ENCODE measurements at regions not wholly inside any gene's neighbourhood (a gene's known extent, or its start where the extent isn't known, plus 50 kb on each side); places are given as distances from the start of the nearest gene placed in this dataset.

DNA sequence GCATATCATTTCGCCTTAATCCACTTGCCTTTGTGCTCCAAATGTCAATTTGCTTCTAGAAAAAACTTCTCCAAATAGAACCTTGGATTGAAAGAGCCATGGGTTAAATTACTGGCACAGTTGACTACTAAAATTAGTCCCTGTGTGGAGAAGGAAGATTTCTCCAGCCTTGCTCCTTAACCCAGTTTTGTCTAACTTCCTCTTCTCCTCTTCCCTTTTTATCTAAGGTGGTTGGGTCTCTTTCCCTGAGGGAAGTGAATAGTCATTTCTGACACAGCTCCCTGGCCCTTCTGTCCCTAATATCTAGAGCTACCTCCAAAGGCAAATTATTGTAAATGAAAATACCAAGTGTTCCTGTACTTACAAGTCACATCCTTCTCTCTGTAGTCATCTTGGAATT lies 527.9 kb upstream of the TBL1XR1 start:
- TF ChIP-seq, protein P1, sequence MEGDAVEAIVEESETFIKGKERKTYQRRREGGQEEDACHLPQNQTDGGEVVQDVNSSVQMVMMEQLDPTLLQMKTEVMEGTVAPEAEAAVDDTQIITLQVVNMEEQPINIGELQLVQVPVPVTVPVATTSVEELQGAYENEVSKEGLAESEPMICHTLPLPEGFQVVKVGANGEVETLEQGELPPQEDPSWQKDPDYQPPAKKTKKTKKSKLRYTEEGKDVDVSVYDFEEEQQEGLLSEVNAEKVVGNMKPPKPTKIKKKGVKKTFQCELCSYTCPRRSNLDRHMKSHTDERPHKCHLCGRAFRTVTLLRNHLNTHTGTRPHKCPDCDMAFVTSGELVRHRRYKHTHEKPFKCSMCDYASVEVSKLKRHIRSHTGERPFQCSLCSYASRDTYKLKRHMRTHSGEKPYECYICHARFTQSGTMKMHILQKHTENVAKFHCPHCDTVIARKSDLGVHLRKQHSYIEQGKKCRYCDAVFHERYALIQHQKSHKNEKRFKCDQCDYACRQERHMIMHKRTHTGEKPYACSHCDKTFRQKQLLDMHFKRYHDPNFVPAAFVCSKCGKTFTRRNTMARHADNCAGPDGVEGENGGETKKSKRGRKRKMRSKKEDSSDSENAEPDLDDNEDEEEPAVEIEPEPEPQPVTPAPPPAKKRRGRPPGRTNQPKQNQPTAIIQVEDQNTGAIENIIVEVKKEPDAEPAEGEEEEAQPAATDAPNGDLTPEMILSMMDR (IDR thresholded peaks at IDR 0.05; ENCODE audit: insufficient read depth, low read length, missing control alignments), result no peak
- ChIA-PET POLR2A (no interaction called here), CTCF (no interaction called here)
- no peak for DNase-seq (ENCODE audit: low read depth, low spot score)
- no peak overlapping the region for H3K4me3 ChIP-seq (ENCODE audit: low read depth, low read length)

DNA sequence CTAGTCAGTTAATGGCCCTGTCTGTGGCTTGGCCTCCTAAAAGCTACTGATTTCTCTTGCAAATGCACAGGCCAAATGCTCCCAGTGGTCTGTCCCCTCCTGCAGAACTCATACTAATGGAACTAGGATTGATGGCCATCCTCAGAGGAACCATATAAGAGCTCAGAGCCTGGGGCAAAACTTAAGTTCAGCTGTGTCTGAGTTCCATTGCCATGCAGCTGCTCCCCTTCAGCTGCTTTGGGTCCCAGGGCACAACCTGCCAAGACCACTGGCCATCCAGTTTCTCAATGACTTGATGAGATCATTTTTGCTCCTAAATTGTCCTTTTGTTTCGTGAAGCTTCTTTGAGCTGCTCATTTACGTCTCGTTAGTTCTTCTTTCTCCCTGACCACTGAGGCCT lies 529.5 kb upstream of the TBL1XR1 start:
- POLR2A ChIA-PET, result no interaction called here
- CTCF ChIA-PET, result no interaction called here
- DNase-seq (ENCODE audit: low read depth, low spot score), result no peak
- TF ChIP-seq, protein P1 (IDR thresholded peaks at IDR 0.05; ENCODE audit: insufficient read depth, low read length, missing control alignments), result no peak
- H3K4me3 ChIP-seq (ENCODE audit: low read depth, low read length), result no peak overlapping the region

- POLR2A ChIA-PET, result no interaction called here
- no peak for DNase-seq (ENCODE audit: low read depth, low spot score)
- TF ChIP-seq, protein P1 (IDR thresholded peaks at IDR 0.05; ENCODE audit: insufficient read depth, low read length, missing control alignments), result no peak
- CTCF ChIA-PET, result interaction anchor here (1.4 kb wide), 1 partner anchor 656 kb away, joined by 3 read pairs; no protein-coding TSS in a partner anchor
- no peak overlapping the region for H3K4me3 ChIP-seq (ENCODE audit: low read depth, low read length)
Measured at GRCh38 chr3:177729956-177730681, 532.8 kb upstream of the TBL1XR1 start.

DNA sequence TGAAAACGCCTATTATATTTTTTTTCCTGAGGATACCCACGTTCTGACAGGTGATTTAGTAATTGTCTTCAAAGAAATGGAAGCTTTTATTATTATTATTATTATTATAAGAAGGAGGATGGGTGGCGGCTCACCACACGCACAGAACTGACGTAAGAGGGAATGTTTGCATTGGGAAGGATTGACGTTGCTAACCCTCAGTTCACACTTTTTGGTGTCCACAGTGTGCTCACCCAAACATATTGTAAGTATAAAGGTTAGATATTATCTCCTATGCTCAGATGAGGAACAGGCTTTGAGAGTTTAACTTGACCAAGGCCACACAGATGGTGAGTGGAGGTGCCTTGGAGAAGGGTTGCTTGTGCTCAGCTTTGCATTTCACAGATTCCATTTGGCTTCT lies 533.5 kb upstream of the TBL1XR1 start:
- POLR2A ChIA-PET, result interaction anchor here (1.5 kb wide), 1 partner anchor 141 kb away, joined by 4 read pairs; no protein-coding TSS in a partner anchor

GRCh38 chr3:177731644-177732268 lies 534.5 kb upstream of the TBL1XR1 start:
- DNase-seq (ENCODE audit: low read depth, low spot score), result peak; percentile 36
- TF ChIP-seq, protein P1 (IDR thresholded peaks at IDR 0.05; ENCODE audit: insufficient read depth, low read length, missing control alignments), result no peak
- ChIA-PET POLR2A (interaction anchor here (0.6 to 1.5 kb wide), 3 partner anchors 17 to 215 kb away, joined by 4 read pairs; no protein-coding TSS in a partner anchor), CTCF (interaction anchor here (0.7 to 1.4 kb wide), 3 partner anchors 207 to 681 kb away, joined by 3 read pairs; no protein-coding TSS in a partner anchor)
- no peak overlapping the region for H3K4me3 ChIP-seq (ENCODE audit: low read depth, low read length)

More for the DNA sequence above, 533.5 kb upstream of the TBL1XR1 start:
- CTCF ChIA-PET, result interaction anchor here (1.4 kb wide), 1 partner anchor 655 kb away, joined by 3 read pairs; no protein-coding TSS in a partner anchor
- TF ChIP-seq, protein P1 (IDR thresholded peaks at IDR 0.05; ENCODE audit: insufficient read depth, low read length, missing control alignments), result no peak
- H3K4me3 ChIP-seq (ENCODE audit: low read depth, low read length), result no peak overlapping the region
- no peak for DNase-seq (ENCODE audit: low read depth, low spot score)

GRCh38 chr3:177733233-177733632 lies 536.0 kb upstream of the TBL1XR1 start:
- ChIA-PET CTCF (interaction anchor here (1.7 kb wide), 1 partner anchor 9 kb away, joined by 5 read pairs; no protein-coding TSS in a partner anchor), POLR2A (no interaction called here)
- no peak overlapping the region for H3K4me3 ChIP-seq (ENCODE audit: low read depth, low read length)
- TF ChIP-seq, protein P1 (IDR thresholded peaks at IDR 0.05; ENCODE audit: insufficient read depth, low read length, missing control alignments), result no peak
- no peak for DNase-seq (ENCODE audit: low read depth, low spot score)

Data from AG04449 (cell line).